Thymus (tissue), 11 donors: ENCODE measurements at regions not wholly inside any gene's neighbourhood (a gene's known extent, or its start where the extent isn't known, plus 50 kb on each side); places are given as distances from the start of the nearest gene placed in this dataset.

Experiments
- DNase-seq, 9 donors: peaks; one replicate each; pipeline ENCODE4 v3.0.0-alpha.2; 2013; ENCODE audit warnings: low spot score in 9 of 9, low read depth in 6 of 9, missing footprints in 1 of 9
- H3K27ac ChIP-seq, 2 donors: one replicate each; pipeline ENCODE4 v1.5.1; 2013; ENCODE audit warnings: control low read depth in 1 of 2, low read depth in 1 of 2, low read length in 1 of 2, mild to moderate bottlenecking in 1 of 2, moderate library complexity in 1 of 2
- H3K27me3 ChIP-seq, 2 donors: one replicate each; pipeline ENCODE4 v1.5.1; 2013; ENCODE audit warnings: low read length in 1 of 2; ENCODE audit not compliant: control insufficient read depth in 2 of 2, insufficient read depth in 1 of 2
- H3K36me3 ChIP-seq, 2 donors: one replicate each; pipeline ENCODE4 v1.5.1; 2013; ENCODE audit warnings: low read length in 1 of 2, mild to moderate bottlenecking in 1 of 2, moderate library complexity in 1 of 2; ENCODE audit not compliant: control insufficient read depth in 2 of 2, insufficient read depth in 2 of 2
- H3K4me1 ChIP-seq, 2 donors: one replicate each; pipeline ENCODE4 v1.5.1; 2013; ENCODE audit warnings: low read length in 2 of 2; ENCODE audit not compliant: control insufficient read depth in 2 of 2, insufficient read depth in 2 of 2
- H3K4me3 ChIP-seq, 2 donors: one replicate each; pipeline ENCODE4 v1.5.1; 2013; ENCODE audit warnings: low read length in 2 of 2, control low read depth in 1 of 2, mild to moderate bottlenecking in 1 of 2
- H3K9me3 ChIP-seq, 2 donors: one replicate each; pipeline ENCODE4 v1.5.1; 2013; ENCODE audit warnings: low read length in 1 of 2, mild to moderate bottlenecking in 1 of 2; ENCODE audit not compliant: control insufficient read depth in 2 of 2, insufficient read depth in 1 of 2
- WGBS: extraction: QIAGEN DNeasy Blood & Tissue Kit; methylation state at CpG from one replicate; pipeline ENCODE4 v1.1.7; 2013; 5-methylcytosine and 5-hydroxymethylcytosine counted together
- donor health status: healthy.

DNA sequence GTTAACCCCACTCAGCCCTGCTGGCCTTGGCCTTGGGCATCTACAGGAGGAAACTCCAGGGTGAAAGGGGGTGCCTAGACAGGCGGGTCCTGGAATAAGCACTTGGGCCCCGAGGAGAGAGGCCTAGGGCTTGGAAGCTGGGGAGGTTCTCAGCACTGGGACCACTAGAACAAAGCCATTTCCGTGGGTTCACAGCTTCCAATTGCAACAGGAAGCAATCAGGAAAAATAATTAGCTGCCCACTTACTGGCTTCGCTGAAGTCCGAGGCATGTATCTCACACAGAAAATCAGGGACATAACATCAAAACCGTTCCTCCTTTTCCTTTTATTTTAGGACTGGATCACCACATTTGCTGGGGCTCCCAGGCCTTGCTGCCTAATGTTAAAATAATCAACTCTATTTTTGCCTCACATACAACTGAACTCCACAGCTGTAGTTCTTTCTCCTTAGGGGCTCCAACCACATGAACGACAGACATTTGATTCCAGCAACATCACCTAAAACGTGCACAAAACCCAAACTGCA is 161.1 kb upstream of the GRK3 start:
- 34% methylated on average over 8 of the region's 8 CpGs for WGBS
- DNase-seq: no peak
- no peaks in the 10 kb centered on the region for H3K9me3 ChIP-seq
- H3K36me3 ChIP-seq: no peaks in the 10 kb centered on the region
- H3K4me3 ChIP-seq: peak overlapping the region; percentile 35 to 92
- H3K27me3 ChIP-seq: peaks cover 0 to 35% of the 10 kb centered on the region in 2 donors
- peaks cover 23 to 30% of the 10 kb centered on the region in 2 donors for H3K4me1 ChIP-seq
- peak overlapping the region; percentile 51 to 60 for H3K27ac ChIP-seq

DNA sequence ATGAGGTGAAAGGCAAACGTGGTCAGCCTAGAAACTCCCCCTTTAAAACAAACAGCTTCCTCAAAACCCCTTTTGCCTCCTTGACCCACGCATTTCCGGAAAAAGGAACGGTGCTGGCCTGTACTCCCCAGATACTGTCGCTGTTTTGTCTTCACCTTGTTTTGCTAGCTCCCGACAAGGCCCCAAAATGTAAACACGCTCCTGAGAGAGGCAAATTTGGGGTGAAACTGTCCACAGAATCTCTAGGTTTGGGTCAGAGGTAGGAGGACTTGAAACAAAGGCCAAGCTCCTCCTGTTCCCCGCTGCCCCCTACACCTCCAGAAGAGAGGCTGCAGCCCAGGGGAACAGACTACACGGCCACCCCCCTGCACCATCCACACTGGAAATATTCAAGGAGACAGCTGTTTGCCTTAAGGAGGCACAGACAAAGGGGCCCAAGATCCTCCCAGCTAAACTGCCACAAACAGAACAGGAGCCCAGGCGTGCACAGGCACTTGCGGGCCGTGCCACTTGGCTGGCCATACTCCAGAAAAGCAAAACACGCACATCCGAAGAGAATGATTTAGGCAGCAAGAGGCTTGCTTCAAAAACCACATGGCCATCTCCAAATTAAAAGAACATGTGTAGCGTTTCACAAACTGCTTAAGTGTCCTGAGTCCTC is 160.5 kb upstream of the GRK3 start:
- no peaks in the 10 kb centered on the region for H3K36me3 ChIP-seq
- WGBS: 8% methylated on average over 15 of the region's 15 CpGs
- peak in 1 of 9 donors; percentile 42 for DNase-seq
- peak overlapping the region; percentile 35 to 92 for H3K4me3 ChIP-seq
- H3K4me1 ChIP-seq: peaks cover 23 to 28% of the 10 kb centered on the region in 2 donors
- peak overlapping the region; percentile 51 to 60 for H3K27ac ChIP-seq
- H3K27me3 ChIP-seq: peaks cover 0 to 35% of the 10 kb centered on the region in 2 donors
- no peaks in the 10 kb centered on the region for H3K9me3 ChIP-seq

DNA sequence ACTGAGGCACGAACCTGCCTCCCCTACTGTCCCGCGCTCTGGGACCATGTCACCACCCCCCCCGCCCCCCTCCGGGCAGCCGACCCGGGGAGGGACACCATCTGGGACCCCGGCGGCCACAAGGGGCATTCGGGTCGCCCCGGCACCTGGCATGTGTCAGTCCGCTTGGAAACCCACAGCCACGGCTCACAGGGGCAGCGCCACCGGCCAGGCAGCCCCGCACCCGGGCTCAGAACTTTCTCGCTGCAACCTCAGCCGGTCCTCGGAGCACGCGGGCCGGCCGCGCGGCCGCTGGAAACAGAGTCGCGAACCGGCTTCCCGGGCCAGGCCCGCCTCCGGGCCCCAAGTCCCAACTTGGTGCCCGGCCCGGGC is 159.9 kb upstream of the GRK3 start:
- WGBS: under 1% methylated on average over 34 of the region's 36 CpGs
- no peak for DNase-seq

DNA sequence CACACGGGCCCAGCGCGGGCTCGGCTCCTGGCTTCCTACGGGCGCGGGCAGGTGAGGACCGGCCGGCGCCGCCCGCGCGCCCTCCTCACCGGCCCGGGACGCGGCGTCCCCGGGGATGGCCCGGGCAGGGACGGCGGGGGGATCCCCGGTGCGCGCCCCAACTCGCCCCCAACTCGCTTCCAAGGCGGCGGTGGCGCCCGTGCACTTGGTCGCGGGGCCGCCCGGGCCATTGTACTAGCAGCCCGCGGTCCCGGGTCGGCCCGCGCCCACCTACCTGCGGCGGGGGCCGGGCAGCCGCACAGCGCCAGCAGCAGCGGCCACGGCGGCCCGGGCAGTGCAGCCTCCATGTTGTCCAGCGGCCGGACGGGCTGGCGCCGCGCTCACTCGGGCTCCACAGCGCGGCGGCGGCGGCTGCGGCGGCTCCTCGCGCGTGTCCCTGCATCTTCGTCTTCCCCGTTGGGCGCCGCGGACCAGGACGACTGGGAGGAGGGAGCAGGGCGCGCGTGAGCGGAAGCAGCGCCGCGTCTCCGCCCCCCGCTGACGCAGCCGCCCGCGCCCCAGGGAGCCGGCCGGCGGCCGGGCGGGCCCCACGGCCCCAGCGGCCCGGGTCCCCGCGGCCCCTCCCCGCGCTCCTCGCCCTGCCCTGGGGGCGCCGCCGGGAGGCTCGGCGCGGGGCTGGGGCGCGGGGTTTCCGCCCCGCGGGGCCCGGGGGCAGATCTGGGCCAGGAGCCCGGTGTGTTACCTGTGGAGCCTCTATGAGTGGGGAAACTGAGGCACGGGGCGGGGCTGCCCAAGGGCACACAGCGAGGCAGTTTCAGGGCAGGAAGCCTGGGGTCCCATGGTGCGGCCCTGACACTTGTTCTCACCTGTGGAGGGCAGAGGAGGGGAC is 159.3 kb upstream of the GRK3 start:
- Histone ChIP-seq H3K9me3 (no peaks in the 10 kb centered on the region), H3K36me3 (no peaks in the 10 kb centered on the region), H3K27ac (peak overlapping the region in 1 of 2 donors; percentile 86), H3K4me1 (peaks cover 23 to 28% of the 10 kb centered on the region in 2 donors), H3K27me3 (peaks cover 0 to 35% of the 10 kb centered on the region in 2 donors), H3K4me3 (peak overlapping the region; percentile 28 to 92)
- under 1% methylated on average over 117 of the region's 117 CpGs for WGBS
- peak in 5 of 9 donors; percentile 48 to 77 (median 55) for DNase-seq

More for the DNA sequence above, 159.9 kb upstream of the GRK3 start:
- Histone ChIP-seq H3K9me3 (no peaks in the 10 kb centered on the region), H3K4me1 (peaks cover 23 to 28% of the 10 kb centered on the region in 2 donors), H3K27ac (peak overlapping the region in 1 of 2 donors; percentile 60), H3K4me3 (peak overlapping the region; percentile 35 to 92), H3K36me3 (no peaks in the 10 kb centered on the region), H3K27me3 (peaks cover 0 to 35% of the 10 kb centered on the region in 2 donors)

DNA sequence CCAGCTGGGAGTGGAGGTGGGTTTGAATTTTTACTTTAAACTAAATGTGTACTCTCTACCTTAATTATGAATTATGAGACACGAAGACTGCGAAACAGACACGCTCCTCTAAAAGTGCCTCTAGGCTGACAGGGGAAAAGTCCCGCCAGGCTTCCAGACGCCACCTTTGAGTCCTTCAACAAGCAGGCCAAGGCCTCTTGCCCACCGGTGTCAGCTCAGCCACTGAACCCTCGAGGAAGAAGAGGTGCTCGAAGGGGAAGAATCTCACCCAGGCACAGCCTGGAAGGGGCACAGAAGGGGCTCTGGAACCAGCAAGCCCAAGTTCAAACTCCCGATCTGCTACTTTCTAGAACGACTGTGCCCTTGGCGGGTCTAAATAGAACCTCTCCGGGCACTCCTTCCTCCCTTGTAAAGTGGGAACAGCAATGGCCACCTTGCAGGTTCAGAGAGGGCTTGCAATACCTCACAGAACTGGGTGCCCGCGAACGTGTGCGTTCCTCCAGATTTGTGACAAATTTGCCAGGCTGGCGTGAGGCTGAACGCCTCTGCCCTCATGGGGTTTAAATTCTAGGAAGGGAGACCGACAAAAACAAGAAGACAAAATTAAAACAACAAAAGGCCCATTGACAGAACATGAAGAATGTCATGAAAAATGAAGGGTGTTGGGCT is 158.5 kb upstream of the GRK3 start:
- Histone ChIP-seq H3K9me3 (no peaks in the 10 kb centered on the region), H3K36me3 (no peaks in the 10 kb centered on the region), H3K4me1 (peaks cover 23 to 28% of the 10 kb centered on the region in 2 donors), H3K27me3 (peaks cover 0 to 35% of the 10 kb centered on the region in 2 donors), H3K27ac (peak overlapping the region in 1 of 2 donors; percentile 86), H3K4me3 (peak overlapping the region; percentile 28 to 92)
- DNase-seq: no peak
- 83% methylated on average over 19 of the region's 19 CpGs for WGBS

DNA sequence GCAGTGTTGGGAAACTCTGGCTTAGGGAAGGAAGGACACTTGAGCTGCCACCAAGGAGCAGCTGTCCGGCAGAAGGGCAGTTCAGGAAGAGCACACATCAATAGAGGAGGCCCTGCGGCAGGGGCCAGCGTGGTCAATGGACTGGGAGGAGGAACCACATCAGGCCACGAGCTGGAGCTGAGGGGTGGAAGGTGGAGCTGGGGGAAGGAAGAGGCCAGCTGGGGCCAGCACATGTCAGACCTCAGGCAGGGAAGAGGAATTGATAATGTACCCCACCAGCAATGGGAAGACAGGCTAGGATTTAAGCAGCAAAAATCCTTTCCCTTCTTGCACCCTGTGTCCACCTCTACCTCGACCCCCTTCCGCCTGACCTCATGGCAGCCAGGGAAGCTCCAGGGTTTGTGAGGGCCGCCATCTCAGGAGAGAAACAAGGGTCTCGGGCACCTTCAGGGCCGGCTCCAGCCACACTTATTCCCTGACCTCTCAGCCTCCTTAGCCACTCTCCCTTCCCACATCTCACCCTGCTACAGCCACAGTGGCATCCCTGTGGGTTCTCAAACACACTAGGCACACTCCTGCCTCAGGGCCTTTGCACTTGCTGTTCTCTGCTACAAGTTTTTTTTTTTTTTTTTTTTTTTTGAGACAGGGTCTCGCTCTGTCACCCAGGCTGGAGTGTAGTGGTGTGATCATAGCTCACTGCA is 157.8 kb upstream of the GRK3 start:
- H3K27ac ChIP-seq: no peak overlapping the region

DNA sequence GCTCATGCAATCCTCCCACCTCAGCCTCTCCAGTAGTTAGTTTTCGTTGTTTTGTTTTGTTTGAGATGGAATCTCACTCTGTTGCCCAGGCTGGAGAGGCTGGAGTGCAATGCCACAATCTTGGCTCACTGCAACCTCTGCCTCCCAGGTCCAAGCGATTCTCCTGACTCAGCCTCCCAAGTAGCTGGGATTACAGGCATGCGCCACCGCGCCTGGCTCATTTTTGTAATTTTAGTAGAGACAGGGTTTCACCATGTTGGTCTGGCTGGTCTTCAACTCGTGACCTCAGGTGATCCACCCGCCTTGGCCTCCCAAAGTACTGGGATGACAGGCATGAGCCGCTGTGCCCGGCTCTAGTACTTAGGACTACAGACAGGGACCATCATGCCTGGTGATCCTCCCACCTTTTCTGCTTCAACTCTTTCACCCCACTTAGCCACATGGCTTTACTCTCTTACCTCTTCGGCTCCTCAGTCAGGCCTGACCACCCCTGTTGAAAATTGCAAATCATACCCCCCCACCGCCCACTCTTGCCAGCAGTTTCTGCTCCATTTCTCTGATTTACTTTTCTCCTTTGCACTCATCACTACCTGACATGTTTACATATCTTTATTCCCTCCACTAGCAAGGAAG is 157.1 kb upstream of the GRK3 start:
- no peak overlapping the region for H3K27ac ChIP-seq
- peaks cover 0 to 35% of the 10 kb centered on the region in 2 donors for H3K27me3 ChIP-seq
- no peaks in the 10 kb centered on the region for H3K36me3 ChIP-seq
- 97% methylated on average over 11 of the region's 11 CpGs for WGBS
- no peak overlapping the region for H3K4me3 ChIP-seq
- no peaks in the 10 kb centered on the region for H3K9me3 ChIP-seq
- no peak for DNase-seq
- peaks cover 23 to 25% of the 10 kb centered on the region in 2 donors for H3K4me1 ChIP-seq

More for the DNA sequence above, 157.8 kb upstream of the GRK3 start:
- Histone ChIP-seq H3K4me3 (no peak overlapping the region), H3K9me3 (no peaks in the 10 kb centered on the region), H3K36me3 (no peaks in the 10 kb centered on the region), H3K27me3 (peaks cover 0 to 35% of the 10 kb centered on the region in 2 donors), H3K4me1 (peaks cover 23 to 28% of the 10 kb centered on the region in 2 donors)
- WGBS: 90% methylated on average over 10 of the region's 10 CpGs
- DNase-seq: no peak

DNA sequence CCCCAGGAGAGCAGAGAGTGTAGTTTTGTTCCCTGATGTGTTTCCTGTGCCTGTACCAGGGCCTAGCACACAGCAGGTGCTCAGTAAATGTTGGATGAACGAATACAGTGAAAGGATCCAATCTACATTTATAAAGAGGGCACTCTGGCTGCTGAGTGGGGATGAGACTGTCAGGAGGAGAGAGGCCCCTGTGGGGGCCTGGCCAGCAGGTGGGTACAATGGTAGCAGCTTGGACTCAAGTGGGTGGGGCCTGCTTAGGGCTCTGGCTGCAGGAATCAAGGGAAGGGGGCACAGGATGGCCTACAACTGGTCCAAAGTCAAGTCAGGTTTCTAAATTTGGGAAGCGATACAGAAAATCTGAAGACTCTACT is 156.6 kb upstream of the GRK3 start:
- no peaks in the 10 kb centered on the region for H3K9me3 ChIP-seq
- peaks cover 0 to 31% of the 10 kb centered on the region in 2 donors for H3K27me3 ChIP-seq
- no peak for DNase-seq
- H3K4me1 ChIP-seq: peaks cover 19 to 21% of the 10 kb centered on the region in 2 donors
- no peak overlapping the region for H3K27ac ChIP-seq
- no peak overlapping the region for H3K4me3 ChIP-seq
- no peaks in the 10 kb centered on the region for H3K36me3 ChIP-seq
- WGBS: 94% methylated on average over 2 of the region's 2 CpGs
